PC-9 (cell line): ENCODE measurements at regions not wholly inside any gene's neighbourhood (a gene's known extent, or its start where the extent isn't known, plus 50 kb on each side); places are given as distances from the start of the nearest gene placed in this dataset.

ENCODE experiments used
- EZH2 ChIP-seq: fragments of 200-600 bp; sonication (generic); IDR thresholded peaks from 2 replicates; pipeline ENCODE4 v1.8.0; 2017; ENCODE audit warnings: antibody characterized with exemption, low read depth
- TF ChIP-seq, protein P1 (sequence below): fragments of 200-600 bp; sonication (generic); conservative IDR thresholded peaks from 2 replicates; pipeline ENCODE4 v1.6.1; 2017; ENCODE audit warnings: mixed run types, antibody characterized with exemption, mild to moderate bottlenecking, moderate library complexity

GRCh38 chr1:30382496-30382895, 340.9 kb downstream of the MATN1 start:
- TF ChIP-seq, protein P1, sequence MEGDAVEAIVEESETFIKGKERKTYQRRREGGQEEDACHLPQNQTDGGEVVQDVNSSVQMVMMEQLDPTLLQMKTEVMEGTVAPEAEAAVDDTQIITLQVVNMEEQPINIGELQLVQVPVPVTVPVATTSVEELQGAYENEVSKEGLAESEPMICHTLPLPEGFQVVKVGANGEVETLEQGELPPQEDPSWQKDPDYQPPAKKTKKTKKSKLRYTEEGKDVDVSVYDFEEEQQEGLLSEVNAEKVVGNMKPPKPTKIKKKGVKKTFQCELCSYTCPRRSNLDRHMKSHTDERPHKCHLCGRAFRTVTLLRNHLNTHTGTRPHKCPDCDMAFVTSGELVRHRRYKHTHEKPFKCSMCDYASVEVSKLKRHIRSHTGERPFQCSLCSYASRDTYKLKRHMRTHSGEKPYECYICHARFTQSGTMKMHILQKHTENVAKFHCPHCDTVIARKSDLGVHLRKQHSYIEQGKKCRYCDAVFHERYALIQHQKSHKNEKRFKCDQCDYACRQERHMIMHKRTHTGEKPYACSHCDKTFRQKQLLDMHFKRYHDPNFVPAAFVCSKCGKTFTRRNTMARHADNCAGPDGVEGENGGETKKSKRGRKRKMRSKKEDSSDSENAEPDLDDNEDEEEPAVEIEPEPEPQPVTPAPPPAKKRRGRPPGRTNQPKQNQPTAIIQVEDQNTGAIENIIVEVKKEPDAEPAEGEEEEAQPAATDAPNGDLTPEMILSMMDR = no peak
- TF ChIP-seq EZH2 = no peak
